IMR-90 (cell line): ENCODE measurements at regions not wholly inside any gene's neighbourhood (a gene's known extent, or its start where the extent isn't known, plus 50 kb on each side); places are given as distances from the start of the nearest gene placed in this dataset.

ENCODE experiments used
- ATAC-seq: fragments of 200-7000 bp; cut with Tn5 transposase; 2 replicates; pipeline ENCODE4 v1.9.1; 2020; ENCODE audit warnings: low read depth, mild to moderate bottlenecking, moderate library complexity
- BruUV-seq: library from RNA; stranded (reverse); fragments of 400-500 nt; replicated peaks from 2 replicates; lab custom pipeline; 2021; lab: Mats Ljungman, UMichigan
- CTCF ChIA-PET: fragments of 300-600 bp; formaldehyde crosslinking; extraction: SDS; loops from one replicate; lab custom pipeline; 2021; ENCODE audit warnings: antibody characterized with exemption; lab: Yijun Ruan, JAX
- POLR2A ChIA-PET: fragments of 300-600 bp; sonication (Branson Sonifier 250); formaldehyde crosslinking; loops from one replicate; lab custom pipeline; 2022; ENCODE audit warnings: antibody characterized with exemption; ENCODE audit not compliant: unreplicated experiment; lab: Charles Lee
- DNase-seq: peaks from one replicate; pipeline ENCODE4 v3.0.0; 2013
- H2AFZ ChIP-seq: replicated peaks from 2 replicates; pipeline ENCODE3; 2013; ENCODE audit warnings: low read length, mild to moderate bottlenecking; ENCODE audit not compliant: poor library complexity
- H2AK5ac ChIP-seq: 2 replicates; pipeline ENCODE4 v1.6.1; 2013; ENCODE audit warnings: low read depth, low read length, inconsistent platforms
- H2AK9ac ChIP-seq: replicated peaks from 2 replicates; pipeline ENCODE3; 2013; ENCODE audit warnings: mild to moderate bottlenecking, low read depth, low read length, moderate library complexity; ENCODE audit not compliant: poor library complexity
- H2BK120ac ChIP-seq: 2 replicates; pipeline ENCODE4 v1.6.1; 2013; ENCODE audit warnings: low read depth, low read length, inconsistent platforms
- H2BK15ac ChIP-seq: 3 replicates; pipeline ENCODE4 v1.6.1; 2013; ENCODE audit warnings: low read depth, low read length, inconsistent platforms
- H2BK20ac ChIP-seq: 2 replicates; pipeline ENCODE4 v1.6.1; 2013; ENCODE audit warnings: low read depth, mild to moderate bottlenecking, inconsistent platforms, low read length, moderate library complexity
- H2BK5ac ChIP-seq: 2 replicates; pipeline ENCODE4 v1.6.1; 2013; ENCODE audit warnings: mild to moderate bottlenecking, low read depth, low read length, inconsistent platforms; ENCODE audit not compliant: poor library complexity, severe bottlenecking
- H3K14ac ChIP-seq: replicated peaks from 2 replicates; pipeline ENCODE4 v1.6.1; 2013; ENCODE audit warnings: low read depth, low read length, inconsistent platforms
- H3K18ac ChIP-seq: 2 replicates; pipeline ENCODE4 v1.6.1; 2013; ENCODE audit warnings: low read depth, low read length, control low read depth
- H3K23ac ChIP-seq: 2 replicates; pipeline ENCODE4 v1.6.1; 2013; ENCODE audit warnings: low read depth, low read length, inconsistent platforms
- H3K27ac ChIP-seq: 2 replicates; pipeline ENCODE4 v1.5.1; 2013; ENCODE audit warnings: mild to moderate bottlenecking, control low read depth, low read length; ENCODE audit not compliant: insufficient read depth
- H3K27me3 ChIP-seq: 2 replicates; pipeline ENCODE4 v1.6.1; 2013; ENCODE audit warnings: low read length; ENCODE audit not compliant: control insufficient read depth, insufficient read depth
- H3K36me3 ChIP-seq: 2 replicates; pipeline ENCODE4 v1.6.1; 2013; ENCODE audit warnings: low read length, mixed read lengths; ENCODE audit not compliant: control insufficient read depth, insufficient read depth
- H3K4ac ChIP-seq: 2 replicates; pipeline ENCODE4 v1.6.1; 2013; ENCODE audit warnings: low read depth, low read length, inconsistent platforms
- H3K4me1 ChIP-seq: 2 replicates; pipeline ENCODE4 v1.6.1; 2013; ENCODE audit warnings: low read length, mixed read lengths; ENCODE audit not compliant: control insufficient read depth, insufficient read depth
- H3K4me2 ChIP-seq: 2 replicates; pipeline ENCODE4 v1.6.1; 2013; ENCODE audit warnings: low read depth, mild to moderate bottlenecking, control low read depth, low read length, moderate library complexity
- H3K4me3 ChIP-seq: 2 replicates; pipeline ENCODE4 v1.5.1; 2013; ENCODE audit warnings: low read depth, mild to moderate bottlenecking, control low read depth, low read length, moderate library complexity; ENCODE audit not compliant: insufficient read depth
- H3K56ac ChIP-seq: 2 replicates; pipeline ENCODE4 v1.6.1; 2013; ENCODE audit warnings: low read length, inconsistent platforms; ENCODE audit not compliant: insufficient read depth; ENCODE audit errors: extremely low read depth
- H3K79me1 ChIP-seq, 2 experiments: 2 replicates each; pipeline ENCODE4 v1.6.1; 2013; ENCODE audit warnings: low read length in 2 of 2, inconsistent platforms in 1 of 2, low read depth in 1 of 2
- H3K9ac ChIP-seq: 2 replicates; pipeline ENCODE4 v1.6.1; 2013; ENCODE audit warnings: low read depth, low read length, control low read depth
- H3K9me1 ChIP-seq: 2 replicates; pipeline ENCODE4 v1.6.1; 2013; ENCODE audit warnings: low read length, inconsistent platforms; ENCODE audit not compliant: insufficient read depth
- H3K9me3 ChIP-seq: 2 replicates; pipeline ENCODE4 v1.6.1; 2013; ENCODE audit warnings: low read length; ENCODE audit not compliant: control insufficient read depth, insufficient read depth
- H4K20me1 ChIP-seq: 2 replicates; pipeline ENCODE4 v1.6.1; 2013; ENCODE audit warnings: low read length, inconsistent platforms; ENCODE audit not compliant: insufficient read depth
- H4K5ac ChIP-seq: 2 replicates; pipeline ENCODE4 v1.6.1; 2013; ENCODE audit warnings: mild to moderate bottlenecking, low read depth, low read length, control low read depth
- H4K8ac ChIP-seq, 2 experiments: 2 replicates each; pipeline ENCODE4 v1.6.1; 2013; ENCODE audit warnings: low read depth in 2 of 2, low read length in 2 of 2, control low read depth in 1 of 2, inconsistent platforms in 1 of 2
- H4K91ac ChIP-seq: 2 replicates; pipeline ENCODE4 v1.6.1; 2013; ENCODE audit warnings: low read depth, low read length, inconsistent platforms; ENCODE audit not compliant: insufficient read depth
- CEBPB ChIP-seq: IDR thresholded peaks from 2 replicates; pipeline ENCODE4 v1.6.1; 2012; ENCODE audit warnings: low read depth, low read length, improper control_type of control experiment
- MAZ ChIP-seq: IDR thresholded peaks from 2 replicates; pipeline ENCODE4 v1.6.1; 2012; ENCODE audit warnings: low read depth, mild to moderate bottlenecking, low read length, improper control_type of control experiment, moderate library complexity, borderline replicate concordance
- RFX5 ChIP-seq: IDR thresholded peaks from 2 replicates; pipeline ENCODE4 v1.8.0; 2012; ENCODE audit warnings: low read depth, mild to moderate bottlenecking, low read length, moderate library complexity
- WGBS, 2 experiments: methylation state at CpG; one replicate each; pipeline versions ENCODE4 v1.1.5 to v1.1.7; 2013; ENCODE audit warnings: missing lambda C conversion rate in 2 of 2; ENCODE audit not compliant: insufficient read length in 1 of 2; ENCODE audit errors: extremely low coverage in 2 of 2; 5-methylcytosine and 5-hydroxymethylcytosine counted together
- dilution Hi-C: fragments of 300-500 bp; cut with HindIII; formaldehyde crosslinking; loops from one replicate; pipeline ENCODE4 v1.14.3; 2018; ENCODE audit warnings: low sequenced_read_pairs; ENCODE audit not compliant: unreplicated experiment
- in situ Hi-C: fragments of 300-500 bp; cut with MboI; formaldehyde crosslinking; loops from 3 replicates; pipeline ENCODE4 v1.14.3; 2019; ENCODE audit warnings: low sequenced_read_pairs, inconsistent platforms, mixed read lengths
- intact Hi-C: fragments of 100-400 bp; cut with micrococcal nuclease; formaldehyde crosslinking; loops from 2 replicates; pipeline ENCODE4 v1.10.0; 2022

- Histone ChIP-seq H3K4ac (no peak overlapping the region), H3K79me1 (no peaks in the 10 kb centered on the region), H2AK9ac (no peak overlapping the region), H4K5ac (no peak overlapping the region), H3K18ac (no peak overlapping the region), H3K9ac (no peak overlapping the region), H3K4me1 (no peaks in the 10 kb centered on the region), H2BK20ac (no peak overlapping the region), H3K14ac (no peak overlapping the region), H2BK5ac (peak overlapping the region; percentile 33), H3K27ac (no peak overlapping the region), H3K36me3 (no peaks in the 10 kb centered on the region), H3K4me2 (no peak overlapping the region), H4K8ac (no peak overlapping the region), H3K9me1 (no peaks in the 10 kb centered on the region), H2BK15ac (no peak overlapping the region), H2AFZ (no peak overlapping the region), H2BK120ac (no peak overlapping the region), H3K9me3 (no peaks in the 10 kb centered on the region), H3K27me3 (no peaks in the 10 kb centered on the region), H4K91ac (no peak overlapping the region), H3K4me3 (no peak overlapping the region), H4K20me1 (no peaks in the 10 kb centered on the region), H2AK5ac (no peak overlapping the region), H3K56ac (no peak overlapping the region), H3K23ac (no peak overlapping the region)
- WGBS, 2 experiments: no CpG with 5 or more reads among the region's 7 CpGs
- ATAC-seq (no peak), DNase-seq (peak; percentile 34)
- in situ Hi-C loops (no loop called here), intact Hi-C loops (no loop called here), dilution Hi-C loops (no loop called here)
- TF ChIP-seq MAZ (no peak), CEBPB (peak; percentile 92), RFX5 (no peak)
- ChIA-PET POLR2A (no interaction called here), CTCF (interaction anchor here (0.6 kb wide), 1 partner anchor 42 kb away, joined by 3 read pairs; no protein-coding TSS in a partner anchor)
- BruUV-seq: no TSS peak
These were observed 62.3 kb upstream of the COL11A1 start for GRCh38 chr1:103170609-103171008.
